ENCODE measurements at regions not wholly inside any gene's neighbourhood (a gene's known extent, or its start where the extent isn't known, plus 50 kb on each side); places are given as distances from the start of the nearest gene placed in this dataset.

DNA sequence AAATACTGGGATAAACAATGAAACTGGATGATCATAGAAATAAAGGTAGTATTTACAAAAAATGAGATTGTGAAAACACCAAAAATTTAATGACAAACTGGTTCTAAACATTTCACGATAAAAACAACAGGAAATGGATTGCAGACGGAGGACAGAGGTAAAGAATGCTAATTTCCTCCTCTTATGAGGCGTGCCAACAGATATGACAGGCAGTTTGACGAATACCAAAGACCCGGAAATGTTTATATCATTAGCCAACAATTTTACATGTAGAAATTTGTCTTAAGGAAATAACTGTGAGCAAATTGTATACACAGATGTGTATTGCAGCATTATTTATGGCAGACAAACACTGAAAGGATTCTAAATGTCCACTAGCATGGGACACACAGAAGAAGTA, 162.0 kb upstream of the MGMT start:
- TF ChIP-seq CTCF (IDR thresholded peaks at IDR 0.05; ENCODE audit: poor library complexity, severe bottlenecking), result no peak
- TF ChIP-seq EZH2 (IDR thresholded peaks at IDR 0.05; ENCODE audit: borderline replicate concordance, insufficient read depth, low read length, poor library complexity, severe bottlenecking), result no peak
- TF ChIP-seq EP300 (conservative IDR thresholded peaks at IDR 0.05; ENCODE audit: poor library complexity, severe bottlenecking), result no peak
- no peak for TF ChIP-seq POLR2AphosphoS5 (IDR thresholded peaks at IDR 0.05)
- TF ChIP-seq, protein P1, sequence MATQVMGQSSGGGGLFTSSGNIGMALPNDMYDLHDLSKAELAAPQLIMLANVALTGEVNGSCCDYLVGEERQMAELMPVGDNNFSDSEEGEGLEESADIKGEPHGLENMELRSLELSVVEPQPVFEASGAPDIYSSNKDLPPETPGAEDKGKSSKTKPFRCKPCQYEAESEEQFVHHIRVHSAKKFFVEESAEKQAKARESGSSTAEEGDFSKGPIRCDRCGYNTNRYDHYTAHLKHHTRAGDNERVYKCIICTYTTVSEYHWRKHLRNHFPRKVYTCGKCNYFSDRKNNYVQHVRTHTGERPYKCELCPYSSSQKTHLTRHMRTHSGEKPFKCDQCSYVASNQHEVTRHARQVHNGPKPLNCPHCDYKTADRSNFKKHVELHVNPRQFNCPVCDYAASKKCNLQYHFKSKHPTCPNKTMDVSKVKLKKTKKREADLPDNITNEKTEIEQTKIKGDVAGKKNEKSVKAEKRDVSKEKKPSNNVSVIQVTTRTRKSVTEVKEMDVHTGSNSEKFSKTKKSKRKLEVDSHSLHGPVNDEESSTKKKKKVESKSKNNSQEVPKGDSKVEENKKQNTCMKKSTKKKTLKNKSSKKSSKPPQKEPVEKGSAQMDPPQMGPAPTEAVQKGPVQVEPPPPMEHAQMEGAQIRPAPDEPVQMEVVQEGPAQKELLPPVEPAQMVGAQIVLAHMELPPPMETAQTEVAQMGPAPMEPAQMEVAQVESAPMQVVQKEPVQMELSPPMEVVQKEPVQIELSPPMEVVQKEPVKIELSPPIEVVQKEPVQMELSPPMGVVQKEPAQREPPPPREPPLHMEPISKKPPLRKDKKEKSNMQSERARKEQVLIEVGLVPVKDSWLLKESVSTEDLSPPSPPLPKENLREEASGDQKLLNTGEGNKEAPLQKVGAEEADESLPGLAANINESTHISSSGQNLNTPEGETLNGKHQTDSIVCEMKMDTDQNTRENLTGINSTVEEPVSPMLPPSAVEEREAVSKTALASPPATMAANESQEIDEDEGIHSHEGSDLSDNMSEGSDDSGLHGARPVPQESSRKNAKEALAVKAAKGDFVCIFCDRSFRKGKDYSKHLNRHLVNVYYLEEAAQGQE (IDR thresholded peaks at IDR 0.05; ENCODE audit: borderline replicate concordance), result no peak
- no peak for TF ChIP-seq RAD21 (conservative IDR thresholded peaks at IDR 0.05)
- no peak for TF ChIP-seq TAF1 (IDR thresholded peaks at IDR 0.05; ENCODE audit: low read depth)
- TF ChIP-seq SMC3 (conservative IDR thresholded peaks at IDR 0.05; ENCODE audit: poor library complexity), result no peak
